GM21529 (cell line): ENCODE measurements at regions not wholly inside any gene's neighbourhood (a gene's known extent, or its start where the extent isn't known, plus 50 kb on each side); places are given as distances from the start of the nearest gene placed in this dataset.
"Not testable (repeated sequence)": the region's sequence is repeated elsewhere in the genome, so short reads cannot be mapped to it uniquely, and the experiment has no call there.

ENCODE experiments used
- ATAC-seq: cut with Tn5 transposase; IDR thresholded peaks from one replicate; pipeline ENCODE4 v1.9.1; 2021; ENCODE audit not compliant: unreplicated experiment

- ATAC-seq, result no peak
Observed at GRCh38 chr9:102205251-102205650, 466.8 kb upstream of the GRIN3A start.

- no peak for ATAC-seq
Observed at GRCh38 chr9:102202126-102202525, 463.7 kb upstream of the GRIN3A start.

GRCh38 chr9:102185962-102186361 is 447.5 kb upstream of the GRIN3A start:
- ATAC-seq, result no peak

- no peak for ATAC-seq
Observed at GRCh38 chr9:102185371-102185770, 446.9 kb upstream of the GRIN3A start.

GRCh38 chr9:102178811-102179210 is 440.4 kb upstream of the GRIN3A start:
- ATAC-seq, result no peak

GRCh38 chr9:102174202-102174601 is 435.8 kb upstream of the GRIN3A start:
- not testable (repeated sequence) for ATAC-seq

GRCh38 chr9:102164247-102164646 is 425.8 kb upstream of the GRIN3A start:
- no peak for ATAC-seq

- ATAC-seq, result not testable (repeated sequence)
Observed at GRCh38 chr9:102153081-102153480, 414.6 kb upstream of the GRIN3A start.

GRCh38 chr9:102135768-102136167 is 397.3 kb upstream of the GRIN3A start:
- no peak for ATAC-seq

- no peak for ATAC-seq
Observed at GRCh38 chr9:102124465-102124864, 386.0 kb upstream of the GRIN3A start.

- no peak for ATAC-seq
Observed at GRCh38 chr9:102114557-102114956, 376.1 kb upstream of the GRIN3A start.

GRCh38 chr9:102113191-102113590 is 374.7 kb upstream of the GRIN3A start:
- no peak for ATAC-seq

GRCh38 chr9:102106439-102106838 is 368.0 kb upstream of the GRIN3A start:
- no peak for ATAC-seq

GRCh38 chr9:102101723-102102122 is 363.3 kb upstream of the GRIN3A start:
- ATAC-seq, result no peak

- ATAC-seq, result no peak
Observed at GRCh38 chr9:102087141-102087540, 348.7 kb upstream of the GRIN3A start.

- ATAC-seq, result no peak
Observed at GRCh38 chr9:102085548-102085947, 347.1 kb upstream of the GRIN3A start.

- ATAC-seq, result no peak
Observed at GRCh38 chr9:102072059-102072764, 333.8 kb upstream of the GRIN3A start.

GRCh38 chr9:102069969-102070368 is 331.5 kb upstream of the GRIN3A start:
- ATAC-seq, result no peak

- ATAC-seq, result no peak
Observed at GRCh38 chr9:102054811-102055210, 316.4 kb upstream of the GRIN3A start.

GRCh38 chr9:102049586-102050246 is 311.3 kb upstream of the GRIN3A start:
- ATAC-seq, result no peak

GRCh38 chr9:102047549-102047948 is 309.1 kb upstream of the GRIN3A start:
- ATAC-seq, result no peak

- no peak for ATAC-seq
Observed at GRCh38 chr9:102044133-102044532, 305.7 kb upstream of the GRIN3A start.

GRCh38 chr9:102038006-102038405 is 299.6 kb upstream of the GRIN3A start:
- ATAC-seq, result no peak
